Glutamatergic neuron (in vitro differentiated cells): ENCODE measurements at regions not wholly inside any gene's neighbourhood (a gene's known extent, or its start where the extent isn't known, plus 50 kb on each side); places are given as distances from the start of the nearest gene placed in this dataset.

Experiments
- DNase-seq: peaks from one replicate; pipeline ENCODE4 v3.0.0; 2022
- H3K27ac Mint-ChIP-seq: one replicate; pipeline ENCODE4 v1.8.0; 2020; ENCODE audit warnings: mild to moderate bottlenecking, mixed read lengths, inconsistent platforms; ENCODE audit not compliant: unreplicated experiment
- H3K27me3 Mint-ChIP-seq: one replicate; pipeline ENCODE4 v1.8.0; 2020; ENCODE audit warnings: mild to moderate bottlenecking, moderate library complexity, mixed read lengths, inconsistent platforms; ENCODE audit not compliant: unreplicated experiment
- H3K36me3 Mint-ChIP-seq: one replicate; pipeline ENCODE4 v1.8.0; 2020; ENCODE audit warnings: mild to moderate bottlenecking, mixed read lengths, inconsistent platforms; ENCODE audit not compliant: unreplicated experiment
- H3K4me1 Mint-ChIP-seq: one replicate; pipeline ENCODE4 v1.8.0; 2020; ENCODE audit warnings: mild to moderate bottlenecking, low read depth, mixed read lengths, inconsistent platforms; ENCODE audit not compliant: unreplicated experiment
- H3K4me3 Mint-ChIP-seq: one replicate; pipeline ENCODE4 v1.8.0; 2020; ENCODE audit warnings: mild to moderate bottlenecking, mixed read lengths, inconsistent platforms; ENCODE audit not compliant: unreplicated experiment
- H3K9me3 Mint-ChIP-seq: one replicate; pipeline ENCODE4 v1.8.0; 2020; ENCODE audit warnings: mild to moderate bottlenecking, moderate library complexity, mixed read lengths, inconsistent platforms; ENCODE audit not compliant: unreplicated experiment
- TF ChIP-seq, protein P1 (sequence below): fragments of 200-600 bp; sonication (generic); IDR thresholded peaks from one replicate; pipeline ENCODE4 v1.5.0; 2021; ENCODE audit not compliant: partially characterized antibody, unreplicated experiment

DNA sequence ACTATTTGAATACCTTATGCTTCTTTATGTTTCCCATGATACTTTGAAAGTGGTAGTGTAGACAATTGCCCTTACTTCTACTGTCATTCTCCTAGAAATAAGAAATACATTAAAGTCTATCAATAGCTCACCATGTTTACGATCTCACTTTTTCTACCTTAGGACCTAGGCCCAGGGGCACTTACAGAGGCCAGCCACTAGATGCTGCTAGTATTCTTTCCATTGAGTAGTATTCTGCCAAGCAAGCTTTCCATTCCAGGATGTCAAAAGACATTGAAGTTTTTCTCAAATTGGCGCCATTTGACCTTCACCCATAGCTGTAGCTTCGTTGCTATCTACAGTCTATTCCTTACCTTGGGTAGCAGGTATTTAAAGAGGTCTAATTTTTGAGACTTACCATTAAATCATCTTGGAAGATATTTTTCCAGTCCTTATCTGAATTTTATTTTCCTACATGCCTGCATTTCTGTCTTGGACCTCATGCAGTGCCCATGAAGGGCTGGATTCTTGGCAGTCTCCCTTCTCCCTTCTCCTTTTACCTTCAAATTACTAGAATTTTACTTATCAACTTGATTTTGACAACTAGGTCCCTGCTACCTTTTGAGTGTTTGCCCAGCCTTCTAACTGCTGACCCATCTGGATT, 246.0 kb upstream of the NUDT12 start:
- no peaks in the 10 kb centered on the region for H3K36me3 Mint-ChIP-seq
- no peaks in the 10 kb centered on the region for H3K9me3 Mint-ChIP-seq

GRCh38 chr5:103804711-103805110, 242.1 kb upstream of the NUDT12 start:
- DNase-seq: no peak
- TF ChIP-seq, protein P1, sequence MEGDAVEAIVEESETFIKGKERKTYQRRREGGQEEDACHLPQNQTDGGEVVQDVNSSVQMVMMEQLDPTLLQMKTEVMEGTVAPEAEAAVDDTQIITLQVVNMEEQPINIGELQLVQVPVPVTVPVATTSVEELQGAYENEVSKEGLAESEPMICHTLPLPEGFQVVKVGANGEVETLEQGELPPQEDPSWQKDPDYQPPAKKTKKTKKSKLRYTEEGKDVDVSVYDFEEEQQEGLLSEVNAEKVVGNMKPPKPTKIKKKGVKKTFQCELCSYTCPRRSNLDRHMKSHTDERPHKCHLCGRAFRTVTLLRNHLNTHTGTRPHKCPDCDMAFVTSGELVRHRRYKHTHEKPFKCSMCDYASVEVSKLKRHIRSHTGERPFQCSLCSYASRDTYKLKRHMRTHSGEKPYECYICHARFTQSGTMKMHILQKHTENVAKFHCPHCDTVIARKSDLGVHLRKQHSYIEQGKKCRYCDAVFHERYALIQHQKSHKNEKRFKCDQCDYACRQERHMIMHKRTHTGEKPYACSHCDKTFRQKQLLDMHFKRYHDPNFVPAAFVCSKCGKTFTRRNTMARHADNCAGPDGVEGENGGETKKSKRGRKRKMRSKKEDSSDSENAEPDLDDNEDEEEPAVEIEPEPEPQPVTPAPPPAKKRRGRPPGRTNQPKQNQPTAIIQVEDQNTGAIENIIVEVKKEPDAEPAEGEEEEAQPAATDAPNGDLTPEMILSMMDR: no peak
- Mint-ChIP-seq H3K27ac (no peak overlapping the region), H3K4me1 (no peaks in the 10 kb centered on the region), H3K27me3 (no peaks in the 10 kb centered on the region), H3K4me3 (no peak overlapping the region), H3K36me3 (no peaks in the 10 kb centered on the region), H3K9me3 (no peaks in the 10 kb centered on the region)

More for the DNA sequence above, 246.0 kb upstream of the NUDT12 start:
- Mint-ChIP-seq H3K4me3 (no peak overlapping the region), H3K27ac (no peak overlapping the region), H3K27me3 (no peaks in the 10 kb centered on the region), H3K4me1 (no peaks in the 10 kb centered on the region)
- TF ChIP-seq, protein P1: peak; percentile 79
- DNase-seq: peak; percentile 42

DNA sequence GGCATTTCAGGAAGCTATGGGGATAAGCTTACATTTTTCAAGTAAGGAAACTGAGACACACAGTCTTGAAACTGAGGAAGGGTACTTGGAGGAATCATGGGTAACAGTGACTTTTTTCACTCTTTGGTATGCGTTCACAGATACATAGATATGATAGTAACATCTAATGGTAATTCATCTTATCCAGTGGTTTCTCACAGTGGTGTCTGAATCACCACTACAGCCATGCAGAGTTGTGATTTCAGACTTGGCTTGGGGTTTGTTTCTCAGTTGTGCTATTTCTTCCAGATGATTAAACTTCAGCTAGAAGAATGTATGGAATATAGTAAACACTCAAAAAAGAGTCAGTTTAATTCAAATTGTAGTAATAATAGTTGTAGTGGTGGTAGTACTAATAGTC, 239.1 kb upstream of the NUDT12 start:
- Mint-ChIP-seq H3K4me1 (no peaks in the 10 kb centered on the region), H3K27ac (no peak overlapping the region)

DNA sequence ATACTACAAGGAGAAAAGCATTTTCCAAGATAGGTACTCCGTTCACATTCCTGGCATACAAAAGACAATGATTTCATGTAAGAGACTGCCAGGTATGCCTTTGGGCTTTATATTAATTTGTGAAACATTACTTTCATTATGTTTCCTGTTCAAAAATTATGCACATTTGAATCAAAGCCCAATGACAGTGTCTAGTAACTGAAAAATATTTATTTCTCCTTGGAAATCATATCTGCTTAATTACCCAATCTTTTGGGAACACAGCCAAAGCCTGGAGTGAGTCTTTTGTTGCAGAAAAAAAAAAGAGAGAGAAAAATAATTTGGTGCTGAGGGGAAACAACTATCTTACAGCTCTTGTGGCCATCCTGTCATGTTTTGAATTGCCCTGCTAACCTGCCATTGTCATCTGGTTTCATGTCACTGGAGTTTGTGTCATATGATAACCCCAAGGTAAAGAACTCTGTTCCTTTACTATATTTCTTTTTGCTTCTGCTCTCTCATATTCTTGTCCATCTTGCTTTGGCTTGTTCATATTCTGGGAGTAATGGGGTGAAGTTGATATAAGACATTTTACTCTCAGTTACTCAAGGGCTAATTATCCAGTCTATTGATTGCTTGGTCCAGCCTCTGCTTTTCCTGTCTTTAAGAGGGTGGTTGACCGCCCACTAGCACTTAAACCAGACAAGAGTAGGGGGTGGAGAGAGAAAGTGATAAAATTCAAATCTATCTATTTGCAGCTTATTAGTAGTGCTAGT, 238.3 kb upstream of the NUDT12 start:
- DNase-seq: no peak
- Mint-ChIP-seq H3K27me3 (no peaks in the 10 kb centered on the region), H3K9me3 (no peaks in the 10 kb centered on the region), H3K36me3 (no peaks in the 10 kb centered on the region), H3K4me1 (no peaks in the 10 kb centered on the region), H3K4me3 (no peak overlapping the region), H3K27ac (no peak overlapping the region)
- TF ChIP-seq, protein P1: no peak

More for the DNA sequence above, 239.1 kb upstream of the NUDT12 start:
- TF ChIP-seq, protein P1: no peak
- Mint-ChIP-seq H3K9me3 (no peaks in the 10 kb centered on the region), H3K4me3 (no peak overlapping the region), H3K27me3 (no peaks in the 10 kb centered on the region), H3K36me3 (no peaks in the 10 kb centered on the region)
- DNase-seq: no peak

DNA sequence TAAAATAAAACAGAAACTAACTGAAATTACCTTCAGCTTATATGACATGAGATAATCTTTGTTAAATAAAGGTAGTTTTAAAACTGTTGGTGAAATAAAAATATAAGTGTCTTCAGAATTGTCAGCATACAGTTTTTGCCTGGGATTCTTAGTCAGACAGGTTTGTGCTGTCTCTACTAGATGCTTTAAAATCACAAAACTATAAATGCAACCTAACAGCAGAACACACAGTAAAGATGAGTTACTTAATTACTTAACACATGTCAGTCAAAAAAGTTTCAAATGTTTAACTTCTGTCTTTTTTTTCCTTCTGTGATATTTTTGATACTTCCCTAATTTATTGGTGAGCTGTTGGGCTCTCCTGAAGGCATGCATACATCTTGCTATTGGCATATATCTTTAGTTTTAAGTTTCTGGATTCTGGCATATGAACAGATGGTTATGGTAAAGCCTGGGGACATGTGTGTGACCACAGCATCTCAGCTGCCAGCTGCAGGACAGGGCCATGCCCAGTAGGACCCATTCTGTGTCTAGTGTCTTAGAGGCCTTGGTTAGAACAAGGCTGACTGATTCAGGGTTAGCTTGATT, 231.1 kb upstream of the NUDT12 start:
- peaks cover 5% of the 10 kb centered on the region for H3K27me3 Mint-ChIP-seq
- no peaks in the 10 kb centered on the region for H3K4me1 Mint-ChIP-seq
- H3K4me3 Mint-ChIP-seq: no peak overlapping the region
- no peak for DNase-seq
- peaks cover 9% of the 10 kb centered on the region for H3K9me3 Mint-ChIP-seq
- peaks cover 21% of the 10 kb centered on the region for H3K36me3 Mint-ChIP-seq
- TF ChIP-seq, protein P1: no peak
- no peak overlapping the region for H3K27ac Mint-ChIP-seq
